HG03097 (cell line): ENCODE measurements at regions not wholly inside any gene's neighbourhood (a gene's known extent, or its start where the extent isn't known, plus 50 kb on each side); places are given as distances from the start of the nearest gene placed in this dataset.

Experiments used
- ATAC-seq: cut with Tn5 transposase; IDR thresholded peaks from one replicate; pipeline ENCODE4 v1.9.1; 2021; ENCODE audit not compliant: unreplicated experiment, low FRiP score

DNA sequence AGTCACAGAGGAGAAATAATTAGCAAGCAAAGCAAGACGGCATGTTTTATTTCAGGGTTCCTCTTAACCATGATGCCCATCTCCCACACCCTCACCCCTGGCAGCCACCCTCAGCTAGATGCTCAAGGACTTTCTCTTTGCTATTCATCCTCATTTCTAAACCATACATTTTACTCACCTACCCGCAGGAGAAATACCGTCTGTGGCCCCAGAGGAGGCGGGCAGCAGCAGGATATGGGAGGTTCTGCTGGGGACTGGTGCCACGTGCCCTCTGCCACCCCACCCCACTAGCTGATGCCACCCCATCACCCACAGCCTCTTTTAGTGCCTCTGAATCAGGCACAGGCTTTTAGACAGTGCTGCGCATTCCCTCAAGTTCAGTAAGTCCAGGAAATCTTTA, 168.7 kb upstream of the ITGB1 start:
- ATAC-seq, result no peak

DNA sequence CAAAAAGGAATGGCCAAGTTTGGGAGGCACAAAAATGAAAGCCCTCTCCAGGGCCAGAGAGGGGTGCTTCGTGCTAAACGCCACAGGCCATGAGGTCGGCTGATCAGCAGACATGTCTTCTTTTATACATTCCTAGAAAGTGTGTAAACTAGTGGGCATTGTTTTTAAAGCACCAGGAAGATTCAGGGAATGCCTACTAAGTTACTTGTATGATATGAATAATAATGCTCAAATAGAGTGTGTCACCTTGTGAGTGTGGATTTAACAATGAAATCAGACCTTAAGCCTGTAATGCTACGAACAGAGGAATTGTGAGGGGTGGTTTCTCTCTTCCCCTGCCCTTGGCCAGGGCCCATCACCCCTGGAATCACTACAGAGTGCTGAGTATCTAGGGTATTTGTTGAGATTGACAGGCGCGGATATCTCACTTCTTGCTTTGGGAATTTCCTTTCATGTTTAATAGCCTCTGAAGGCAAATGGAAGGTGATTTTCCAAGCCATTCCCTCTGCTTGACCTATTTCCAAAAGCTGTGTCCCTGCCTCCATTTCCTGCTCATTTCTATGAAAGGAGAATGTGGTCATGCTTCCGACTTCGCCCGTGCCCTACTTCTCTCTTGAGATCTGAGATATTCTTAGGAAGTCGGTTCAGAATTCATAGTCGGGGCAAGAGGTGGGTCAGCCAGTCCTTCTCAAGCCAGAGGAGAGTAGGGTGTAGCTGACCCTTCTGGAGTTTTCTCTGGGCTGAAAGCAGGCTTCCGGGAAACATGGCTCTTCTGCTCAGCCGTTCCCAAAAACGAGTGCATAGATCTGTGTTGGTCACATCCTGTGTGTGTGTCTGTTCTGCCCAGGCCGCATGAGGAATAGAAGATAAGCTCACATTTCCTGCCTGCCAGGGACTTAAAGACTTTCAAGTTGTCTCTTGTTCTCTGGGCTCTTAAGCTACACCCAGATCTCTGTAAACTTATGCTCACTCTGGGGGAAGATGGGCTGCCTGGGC, 167.8 kb upstream of the ITGB1 start:
- no peak for ATAC-seq

DNA sequence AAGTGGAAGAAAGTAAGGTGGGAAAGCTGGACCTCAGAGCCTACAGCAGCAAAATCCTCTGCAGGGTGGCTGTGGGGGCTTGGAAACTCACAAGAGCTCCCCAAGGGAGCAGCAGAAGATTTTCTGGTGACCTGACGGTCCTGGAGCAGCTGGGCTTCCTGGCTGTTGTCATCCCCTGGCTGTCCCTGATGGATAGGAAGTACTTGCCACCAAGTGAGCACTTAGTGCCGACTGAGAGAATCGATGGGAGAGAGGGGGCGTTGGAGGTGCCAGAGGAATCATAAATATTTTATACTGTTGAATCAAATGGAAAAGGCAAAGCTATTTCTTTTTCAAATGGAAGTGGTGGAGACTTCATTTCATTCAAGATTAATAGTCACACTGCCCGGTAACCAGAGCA, 167.1 kb upstream of the ITGB1 start:
- no peak for ATAC-seq

DNA sequence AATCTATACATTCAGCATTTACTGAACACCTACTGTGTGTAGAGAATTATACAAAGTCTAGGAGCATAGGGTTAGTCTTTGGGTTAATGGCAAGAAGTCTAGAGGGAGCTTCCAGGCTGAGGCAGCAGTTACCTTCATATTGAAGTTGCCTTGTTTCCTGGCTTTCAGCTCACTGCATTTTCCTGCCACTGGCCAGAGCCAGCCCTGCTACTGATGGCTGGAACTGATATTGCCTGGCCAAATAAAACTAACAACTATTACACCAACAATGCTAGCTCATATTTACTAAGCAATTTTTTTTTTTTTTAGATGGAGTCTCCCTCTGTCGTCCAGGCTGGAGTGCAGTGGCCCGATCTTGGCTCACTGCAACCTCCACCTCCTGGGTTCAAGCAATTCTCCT, 165.7 kb upstream of the ITGB1 start:
- no peak for ATAC-seq

DNA sequence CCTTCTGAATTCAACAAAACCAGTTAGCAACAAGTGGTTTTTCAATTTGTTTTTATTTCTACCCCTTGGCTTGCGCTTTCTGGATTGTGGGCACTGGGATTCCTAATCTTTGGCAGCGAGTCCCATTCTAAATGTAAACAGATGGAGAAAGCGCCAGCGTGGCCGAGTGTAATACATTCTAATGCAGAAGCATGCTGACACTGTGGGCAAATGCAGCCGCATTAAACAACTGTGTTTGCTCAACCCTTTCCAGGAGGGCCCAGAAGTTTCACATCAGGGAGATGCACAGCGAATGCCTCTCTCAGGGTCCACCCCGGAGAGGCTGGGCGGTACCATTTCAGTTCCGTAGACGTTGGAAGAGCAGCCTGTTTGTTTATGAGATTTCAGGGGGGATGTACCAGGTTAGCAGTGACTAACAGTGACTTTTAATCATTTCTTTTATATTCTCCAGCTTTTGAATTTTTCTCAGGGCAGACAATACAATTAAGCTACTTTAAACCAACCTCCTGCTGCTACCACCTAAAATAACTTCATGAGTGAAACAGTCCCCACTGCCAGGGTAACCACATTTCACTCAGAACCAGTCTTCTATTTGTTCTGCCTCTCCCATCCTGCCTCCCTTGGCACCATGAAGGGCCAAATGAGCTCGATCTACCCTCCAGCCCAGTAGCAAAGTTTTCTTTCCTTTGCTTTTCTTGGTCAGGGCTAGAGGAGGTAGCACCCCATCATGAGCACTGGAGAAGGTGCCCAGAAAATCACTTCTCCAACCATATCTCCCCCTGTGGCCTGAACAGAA, 164.2 kb upstream of the ITGB1 start:
- no peak for ATAC-seq

DNA sequence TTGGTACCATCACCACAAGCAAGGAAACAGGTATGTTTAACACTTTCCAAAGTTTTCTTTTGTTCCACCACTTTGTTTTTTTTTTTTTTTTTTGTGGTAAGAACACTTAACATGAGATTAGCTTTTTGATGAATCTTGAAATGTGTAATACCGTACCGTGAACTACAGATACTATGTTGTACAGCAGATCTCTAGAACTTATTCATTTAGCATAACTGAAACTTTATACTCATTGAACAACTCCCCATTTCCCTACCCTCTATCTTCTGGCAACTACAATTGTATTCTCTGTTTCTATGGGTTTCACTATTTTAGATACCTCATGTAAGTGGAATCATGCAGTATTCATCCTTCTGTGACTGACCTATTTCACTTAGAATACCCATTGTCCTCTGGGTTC, 162.7 kb upstream of the ITGB1 start:
- ATAC-seq, result no peak

DNA sequence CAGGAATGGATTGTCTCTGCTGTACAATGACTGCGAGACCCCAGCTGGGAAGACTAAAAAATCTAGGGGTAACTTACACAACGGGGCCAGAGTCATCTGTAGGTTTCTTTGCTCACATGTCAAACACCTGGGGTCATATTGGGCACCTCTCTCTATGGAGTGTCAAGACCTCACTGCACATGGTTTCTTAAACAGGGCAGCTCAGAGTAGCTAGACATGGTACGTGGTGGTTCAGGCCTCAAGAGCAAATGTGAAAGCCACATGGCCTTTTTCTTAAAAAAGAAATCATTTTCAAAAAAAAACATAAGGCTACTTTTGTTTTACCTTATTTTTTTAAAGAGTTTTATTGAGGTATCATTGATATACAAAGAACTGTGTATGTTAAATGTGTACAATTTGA, 162.2 kb upstream of the ITGB1 start:
- no peak for ATAC-seq

DNA sequence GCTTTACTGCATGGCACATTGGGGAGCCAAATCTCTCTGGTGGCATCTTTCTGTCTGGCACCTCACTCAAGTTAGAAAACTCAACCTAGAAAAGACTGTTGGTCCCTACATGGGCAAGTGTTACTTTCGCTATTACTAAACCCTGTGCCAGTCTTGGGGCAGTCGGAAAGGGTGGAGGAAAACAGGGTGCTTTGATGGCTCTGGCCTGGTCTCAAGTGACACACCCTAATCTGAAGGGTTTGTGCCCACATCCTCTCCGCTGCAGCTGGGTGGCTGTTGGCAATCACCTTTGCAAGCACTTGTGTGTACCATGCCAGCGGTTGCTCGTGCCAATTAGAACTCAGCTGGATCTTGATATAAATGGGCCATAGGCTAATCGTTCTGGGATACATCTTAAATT, 159.8 kb upstream of the ITGB1 start:
- no peak for ATAC-seq

DNA sequence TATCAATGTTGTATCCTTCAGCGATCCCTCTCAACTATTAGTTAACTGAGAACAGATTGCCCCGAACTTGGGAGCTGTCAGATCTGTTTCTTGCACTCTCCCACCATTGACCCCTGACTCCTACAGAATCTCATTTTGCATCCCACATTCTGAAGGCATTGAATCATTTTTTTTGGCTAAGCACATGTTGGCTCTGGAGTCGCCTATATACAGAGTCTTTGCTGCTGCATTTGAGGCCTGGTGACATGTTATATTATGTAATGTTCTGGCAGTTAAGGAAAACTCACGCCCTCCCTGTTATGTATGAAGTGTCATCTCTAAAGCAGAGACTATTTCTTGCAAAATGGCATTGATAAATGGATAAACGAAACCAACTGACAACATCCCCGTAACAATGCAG, 159.2 kb upstream of the ITGB1 start:
- no peak for ATAC-seq

DNA sequence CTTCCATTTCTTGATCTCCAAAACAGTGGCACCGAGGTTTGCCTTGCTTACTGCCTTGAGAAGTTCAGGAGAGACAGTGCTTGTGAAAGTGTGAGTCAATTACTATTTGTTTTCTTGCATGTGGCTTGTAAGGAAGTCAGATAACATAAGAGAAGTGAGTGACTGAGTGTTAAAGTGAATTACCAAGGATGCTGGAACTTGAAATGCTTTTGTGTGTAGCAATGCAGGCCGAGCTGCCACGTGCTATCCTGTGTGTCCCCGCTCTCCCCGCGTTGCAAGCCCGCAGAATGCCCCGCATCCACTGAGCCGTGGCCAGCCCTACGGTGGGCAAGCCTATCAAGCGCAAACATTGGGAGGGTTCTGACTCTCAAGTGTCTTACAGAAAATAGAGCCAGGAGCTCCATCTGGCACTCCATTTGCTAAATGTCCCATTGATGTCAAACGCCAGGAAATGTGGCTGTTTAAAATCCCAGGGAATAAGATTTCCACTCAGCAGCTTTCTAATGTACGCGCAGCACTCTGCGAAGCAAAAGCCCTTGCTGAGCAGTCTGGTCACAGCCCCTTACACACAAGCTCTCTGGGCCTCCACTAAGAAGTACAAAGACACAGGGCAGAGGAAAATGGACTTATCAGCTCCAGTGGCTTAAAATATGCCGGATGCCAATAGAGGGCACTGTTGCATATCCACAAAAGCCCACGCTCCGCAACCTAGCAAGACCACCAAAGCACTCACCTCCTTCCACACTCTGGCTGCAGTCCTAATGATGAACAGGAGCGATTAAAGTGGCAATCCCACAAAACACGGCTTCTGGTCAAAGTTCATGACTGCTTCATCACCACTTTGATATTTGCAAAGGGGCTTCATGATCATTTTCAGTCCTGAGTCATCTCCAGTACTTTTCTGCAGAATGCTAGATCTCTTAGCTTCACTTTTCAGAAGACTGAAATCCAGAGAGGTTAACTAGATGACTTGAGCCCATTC, 158.0 kb upstream of the ITGB1 start:
- no peak for ATAC-seq

DNA sequence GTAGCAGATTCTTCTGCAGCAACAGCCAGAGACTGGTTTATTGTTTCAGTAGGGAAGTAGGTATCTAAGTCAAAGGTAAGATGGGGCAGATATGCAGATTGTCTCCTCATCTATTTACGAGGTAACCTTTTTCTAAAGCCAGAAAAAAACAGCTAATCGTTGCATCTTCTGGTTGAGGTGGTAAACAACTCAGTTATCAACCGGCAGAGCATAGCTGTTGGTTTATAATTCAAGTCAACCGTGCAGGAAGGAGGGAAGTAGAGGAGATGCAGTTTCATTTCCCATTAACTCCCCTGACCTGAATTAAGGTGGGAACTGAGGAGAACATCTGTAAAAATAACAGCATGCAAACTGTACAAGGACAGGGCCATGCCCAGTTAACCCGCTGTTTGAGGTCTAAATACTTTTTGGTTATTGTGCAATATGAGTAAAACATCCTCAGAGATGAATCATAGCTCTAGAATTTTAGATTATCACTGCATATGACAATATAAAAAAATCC, 156.5 kb upstream of the ITGB1 start:
- no peak for ATAC-seq

DNA sequence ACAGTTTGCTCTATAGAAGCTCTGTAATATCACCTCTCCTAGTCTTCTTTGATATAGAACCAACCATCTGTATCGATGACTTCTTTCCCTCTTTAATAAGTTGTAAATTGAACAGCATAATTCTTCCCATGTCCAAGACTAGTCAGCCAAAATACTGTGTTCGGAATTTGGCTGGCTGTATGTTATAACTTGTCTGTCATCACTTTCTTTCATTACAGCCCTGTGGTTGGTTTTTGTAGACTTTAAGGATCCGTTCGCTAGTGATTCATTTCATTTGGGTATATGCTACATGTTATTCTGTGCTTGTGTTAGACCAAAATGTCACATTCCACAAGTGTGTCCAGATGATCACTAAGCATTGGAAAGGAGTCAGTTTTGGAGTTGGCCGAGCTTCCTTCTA, 155.4 kb upstream of the ITGB1 start:
- no peak for ATAC-seq

DNA sequence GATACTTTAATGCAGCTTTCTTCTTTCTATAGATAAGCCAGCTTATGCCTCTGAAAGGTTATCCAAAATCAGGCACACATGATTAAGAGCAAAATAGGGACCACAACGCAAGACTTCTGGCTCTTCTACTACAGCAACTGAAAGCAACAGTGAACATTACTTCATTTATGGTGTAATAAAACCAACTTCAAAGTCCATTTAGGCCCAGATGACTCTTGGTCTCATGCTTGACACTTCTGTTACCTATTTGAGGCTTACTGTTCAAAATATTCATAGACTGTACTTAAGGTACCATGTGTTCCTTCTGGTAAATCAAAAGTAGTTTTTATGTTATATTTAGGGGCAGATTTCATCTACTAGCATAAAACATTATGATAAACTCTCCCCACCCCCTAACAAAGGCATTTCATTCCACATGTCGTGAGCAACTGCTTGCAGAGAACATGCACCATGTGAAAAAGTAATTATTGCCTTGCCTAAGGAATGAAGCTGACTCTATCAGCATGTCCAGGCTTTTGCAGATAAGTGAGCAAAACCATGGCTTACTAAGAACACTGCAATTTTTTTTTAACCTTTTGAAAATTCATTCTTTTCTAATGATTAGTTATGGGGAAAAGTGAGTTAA, 154.9 kb upstream of the ITGB1 start:
- ATAC-seq, result no peak

DNA sequence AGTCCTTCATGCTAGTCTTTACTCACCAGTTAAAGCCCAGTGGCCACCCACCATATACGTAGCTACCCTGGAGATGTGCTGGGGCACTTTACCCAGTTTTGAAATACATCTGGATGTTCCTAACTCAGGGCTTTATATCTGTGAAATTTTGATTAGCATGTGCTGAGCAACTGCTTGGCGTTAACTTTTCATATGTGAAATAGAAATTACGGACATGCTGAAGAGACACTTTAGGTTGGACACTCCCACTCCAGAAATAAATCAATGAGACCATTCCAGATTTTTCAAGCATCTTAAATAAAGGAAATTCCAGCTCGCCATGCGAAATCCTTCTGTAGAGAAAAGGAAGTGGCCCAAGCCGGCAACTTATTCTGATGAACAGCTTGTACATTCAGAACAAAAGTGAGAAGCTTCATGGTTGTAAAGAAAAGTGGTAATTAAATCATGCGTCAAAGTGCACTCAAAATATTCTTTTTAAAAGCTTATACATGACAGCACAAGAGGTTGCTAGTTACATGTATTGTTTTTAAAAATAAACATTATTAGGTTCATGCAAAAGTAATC, 153.5 kb upstream of the ITGB1 start:
- no peak for ATAC-seq

DNA sequence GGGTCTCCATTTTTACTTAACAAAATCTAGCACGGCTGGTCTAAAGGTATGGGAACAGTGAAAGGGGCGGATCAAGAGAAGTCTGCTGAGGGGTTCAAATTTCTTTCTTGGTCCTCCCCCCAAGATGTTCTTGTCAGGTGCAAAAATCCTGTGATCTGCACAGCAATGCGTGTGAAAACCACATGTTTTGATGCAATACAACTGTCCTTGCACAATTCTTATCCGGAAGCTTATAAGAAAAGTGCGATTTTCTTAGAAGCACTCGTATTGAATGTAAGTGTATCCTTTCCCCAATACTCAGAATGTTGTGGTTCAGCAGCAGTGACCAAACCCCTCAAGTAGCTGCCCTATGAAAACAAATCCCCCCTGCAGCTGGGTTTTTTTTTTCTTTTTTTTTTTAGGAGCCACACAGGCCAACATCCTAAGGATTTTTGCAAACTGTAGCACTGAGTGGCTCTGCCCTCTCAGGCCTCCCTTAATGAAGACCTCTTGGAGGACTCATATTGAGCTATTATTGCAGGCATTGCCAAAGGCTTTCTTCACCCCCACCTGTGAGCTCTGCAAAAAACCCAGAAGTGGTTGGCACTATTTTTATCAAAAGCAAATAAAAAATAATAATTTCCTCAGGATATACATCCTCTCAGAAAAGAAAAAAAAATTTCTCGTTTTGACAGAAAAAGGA, 151.9 kb upstream of the ITGB1 start:
- no peak for ATAC-seq

DNA sequence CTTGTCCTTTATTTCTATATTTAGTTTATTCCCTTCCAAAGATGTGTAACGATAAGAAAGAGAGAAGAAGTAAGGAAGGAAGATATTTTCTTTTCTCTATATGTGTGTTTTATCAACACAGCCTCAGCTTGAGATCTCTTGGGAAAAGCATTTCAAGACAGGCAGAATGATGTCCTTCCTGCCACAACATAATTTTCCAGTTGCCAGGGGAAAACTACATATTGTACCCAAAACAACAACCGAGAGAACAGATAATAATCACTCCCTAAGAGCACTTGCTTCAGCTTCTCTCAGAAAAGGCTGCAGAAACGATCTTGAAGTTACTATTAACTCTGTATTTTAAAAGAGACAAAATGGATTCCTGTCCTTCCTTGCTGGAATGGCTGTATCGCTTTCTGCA, 151.4 kb upstream of the ITGB1 start:
- ATAC-seq, result no peak

DNA sequence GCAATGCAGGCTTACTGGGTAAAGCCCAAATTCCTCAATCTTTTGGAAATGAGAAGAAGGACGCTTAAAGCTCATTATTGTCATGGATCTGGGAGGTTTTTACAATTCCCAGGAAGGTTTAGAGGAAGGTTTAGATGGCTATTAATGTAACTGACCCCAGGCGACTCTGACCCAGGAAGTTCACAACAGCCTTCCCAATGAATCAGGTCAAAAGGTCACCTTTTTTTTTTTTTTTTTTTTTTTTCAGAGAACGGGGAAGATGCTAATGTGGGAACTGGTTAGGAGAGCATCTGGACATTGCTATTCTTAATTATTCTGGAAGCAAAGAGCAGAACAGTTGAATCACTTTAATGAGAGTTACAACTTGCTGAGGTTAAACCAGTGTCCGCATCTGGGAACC, 149.9 kb upstream of the ITGB1 start:
- no peak for ATAC-seq

DNA sequence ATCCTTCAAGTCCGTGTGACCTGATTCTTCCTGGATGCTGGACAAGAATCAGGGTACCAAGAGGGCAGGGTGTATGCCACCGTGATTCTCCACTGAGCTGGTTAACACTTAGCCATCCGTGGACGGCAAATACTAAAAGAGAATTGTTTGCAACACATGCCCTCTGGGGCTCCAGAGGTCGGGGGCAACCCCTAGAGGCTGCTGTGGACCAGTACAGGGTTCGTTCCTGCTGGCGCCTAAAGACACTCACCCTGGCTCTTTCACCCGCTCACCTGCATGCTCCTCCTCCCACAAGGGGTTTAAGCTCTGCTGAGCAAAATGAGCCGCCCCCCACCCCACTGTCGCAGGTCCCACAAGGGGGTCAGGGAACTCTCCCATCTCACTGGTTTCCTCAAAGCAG, 148.7 kb upstream of the ITGB1 start:
- no peak for ATAC-seq

DNA sequence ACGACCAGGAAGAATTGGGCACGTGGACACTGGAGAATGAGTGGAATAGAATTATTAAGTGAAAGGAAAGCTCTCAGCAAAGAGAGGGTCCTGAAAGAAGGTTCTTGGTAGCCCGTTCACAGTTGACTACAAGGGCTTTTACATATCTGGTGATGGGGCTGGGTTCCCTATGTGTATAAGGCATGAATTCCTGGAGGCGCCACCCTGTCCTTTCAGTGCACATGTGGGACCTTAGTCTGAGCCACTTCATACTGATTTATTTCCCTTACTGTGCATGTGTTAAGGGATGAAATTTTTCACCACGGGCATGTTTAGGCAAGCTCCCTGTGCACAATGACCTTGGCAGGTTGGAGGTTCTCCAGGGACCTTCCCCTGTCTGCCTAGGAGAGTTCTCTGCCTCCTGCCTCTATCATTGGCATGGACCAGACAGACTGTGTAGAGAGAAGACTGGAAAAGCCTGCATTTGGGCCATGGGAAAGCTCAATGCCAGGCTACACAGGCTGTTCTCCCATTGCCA, 145.9 kb upstream of the ITGB1 start:
- ATAC-seq, result no peak
